Lower leg skin (tissue), 3 donors: ENCODE measurements at regions not wholly inside any gene's neighbourhood (a gene's known extent, or its start where the extent isn't known, plus 50 kb on each side); places are given as distances from the start of the nearest gene placed in this dataset.

Experiments used
- CTCF ChIP-seq, 3 donors: fragments of 450-650 bp; IDR thresholded peaks; one replicate each; pipeline ENCODE4 v1.5.1; 2016; ENCODE audit warnings: antibody characterized with exemption in 3 of 3, mild to moderate bottlenecking in 3 of 3, moderate library complexity in 2 of 3
- POLR2A ChIP-seq, 2 donors: fragments of 450-650 bp; IDR thresholded peaks; one replicate each; pipeline ENCODE4 v1.6.1; 2016 to 2017; ENCODE audit warnings: antibody characterized with exemption in 2 of 2, mild to moderate bottlenecking in 1 of 2, moderate library complexity in 1 of 2

- TF ChIP-seq CTCF (IDR thresholded peaks at IDR 0.05) = no peak
- no peak for TF ChIP-seq POLR2A (IDR thresholded peaks at IDR 0.05)
Measured at GRCh38 chrX:43175434-43175833, 397.5 kb upstream of the PPP1R2C start.
